GM06990 (cell line): ENCODE measurements at regions not wholly inside any gene's neighbourhood (a gene's known extent, or its start where the extent isn't known, plus 50 kb on each side); places are given as distances from the start of the nearest gene placed in this dataset.

Source experiments
- DNase-seq: peaks from one replicate; pipeline ENCODE4 v3.0.0-alpha.2; 2011; ENCODE audit not compliant: insufficient read length; ENCODE audit errors: extremely low read depth
- H3K27me3 ChIP-seq: replicated peaks from 2 replicates; pipeline ENCODE4 v1.6.0; 2011; ENCODE audit warnings: low read length; ENCODE audit not compliant: control insufficient read depth, insufficient read depth
- H3K36me3 ChIP-seq: 2 replicates; pipeline ENCODE4 v1.5.1; 2011; ENCODE audit warnings: low read length; ENCODE audit not compliant: control insufficient read depth, insufficient read depth
- H3K4me3 ChIP-seq: replicated peaks from 2 replicates; pipeline ENCODE4 v1.5.1; 2011; ENCODE audit warnings: low read depth, mild to moderate bottlenecking, control low read depth, low read length
- TF ChIP-seq, protein P1 (sequence below): IDR thresholded peaks from 2 replicates; pipeline ENCODE4 v1.5.1; 2011; ENCODE audit warnings: low read length, control low read depth, mild to moderate bottlenecking, inconsistent platforms; ENCODE audit not compliant: insufficient read depth, poor library complexity, severe bottlenecking

GRCh38 chr7:136605532-136606329 lies 262.7 kb upstream of the CHRM2 start:
- Histone ChIP-seq H3K4me3 (no peak overlapping the region), H3K36me3 (no peaks in the 10 kb centered on the region), H3K27me3 (no peaks in the 10 kb centered on the region)
- TF ChIP-seq, protein P1, sequence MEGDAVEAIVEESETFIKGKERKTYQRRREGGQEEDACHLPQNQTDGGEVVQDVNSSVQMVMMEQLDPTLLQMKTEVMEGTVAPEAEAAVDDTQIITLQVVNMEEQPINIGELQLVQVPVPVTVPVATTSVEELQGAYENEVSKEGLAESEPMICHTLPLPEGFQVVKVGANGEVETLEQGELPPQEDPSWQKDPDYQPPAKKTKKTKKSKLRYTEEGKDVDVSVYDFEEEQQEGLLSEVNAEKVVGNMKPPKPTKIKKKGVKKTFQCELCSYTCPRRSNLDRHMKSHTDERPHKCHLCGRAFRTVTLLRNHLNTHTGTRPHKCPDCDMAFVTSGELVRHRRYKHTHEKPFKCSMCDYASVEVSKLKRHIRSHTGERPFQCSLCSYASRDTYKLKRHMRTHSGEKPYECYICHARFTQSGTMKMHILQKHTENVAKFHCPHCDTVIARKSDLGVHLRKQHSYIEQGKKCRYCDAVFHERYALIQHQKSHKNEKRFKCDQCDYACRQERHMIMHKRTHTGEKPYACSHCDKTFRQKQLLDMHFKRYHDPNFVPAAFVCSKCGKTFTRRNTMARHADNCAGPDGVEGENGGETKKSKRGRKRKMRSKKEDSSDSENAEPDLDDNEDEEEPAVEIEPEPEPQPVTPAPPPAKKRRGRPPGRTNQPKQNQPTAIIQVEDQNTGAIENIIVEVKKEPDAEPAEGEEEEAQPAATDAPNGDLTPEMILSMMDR: no peak
- DNase-seq: no peak

DNA sequence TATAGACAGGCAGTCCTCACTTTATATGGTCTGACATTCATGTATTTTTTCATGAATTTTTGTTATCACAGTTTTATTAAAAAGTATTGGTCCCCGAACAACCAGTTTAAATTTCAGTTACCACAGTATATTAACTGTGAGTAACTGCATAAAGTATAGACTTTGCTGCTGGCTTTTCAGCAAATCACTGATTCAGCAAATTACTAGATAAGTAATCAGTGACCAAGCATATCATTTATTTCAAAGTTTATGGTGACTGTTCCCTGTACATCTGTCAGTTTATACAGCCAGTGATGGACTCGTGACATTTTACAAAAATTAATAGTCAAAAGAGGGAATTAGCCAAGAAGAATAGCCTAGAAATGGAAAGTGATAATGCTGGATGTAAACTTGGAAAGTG lies 266.7 kb upstream of the CHRM2 start:
- DNase-seq: no peak
- H3K36me3 ChIP-seq: no peaks in the 10 kb centered on the region
- TF ChIP-seq, protein P1: no peak

GRCh38 chr7:136600475-136600874 lies 268.0 kb upstream of the CHRM2 start:
- DNase-seq: no peak
- Histone ChIP-seq H3K36me3 (no peaks in the 10 kb centered on the region), H3K27me3 (no peaks in the 10 kb centered on the region), H3K4me3 (no peak overlapping the region)
- TF ChIP-seq, protein P1: no peak

More for the DNA sequence above, 266.7 kb upstream of the CHRM2 start:
- Histone ChIP-seq H3K4me3 (no peak overlapping the region), H3K27me3 (no peaks in the 10 kb centered on the region)

- no peak for DNase-seq
- Histone ChIP-seq H3K4me3 (no peak overlapping the region), H3K36me3 (no peaks in the 10 kb centered on the region), H3K27me3 (no peaks in the 10 kb centered on the region)
- TF ChIP-seq, protein P1: no peak
These were observed 273.7 kb upstream of the CHRM2 start for GRCh38 chr7:136594739-136595144.

GRCh38 chr7:136588216-136588615 lies 280.2 kb upstream of the CHRM2 start:
- DNase-seq: no peak
- Histone ChIP-seq H3K4me3 (no peak overlapping the region), H3K27me3 (no peaks in the 10 kb centered on the region), H3K36me3 (no peaks in the 10 kb centered on the region)
- TF ChIP-seq, protein P1: no peak
